Endodermal cell (in vitro differentiated cells): ENCODE measurements at regions not wholly inside any gene's neighbourhood (a gene's known extent, or its start where the extent isn't known, plus 50 kb on each side); places are given as distances from the start of the nearest gene placed in this dataset.
A peak's percentile ranks its signal among the peaks of the same experiment; 100 is the strongest.

ENCODE experiments used
- DNase-seq: peaks from one replicate; pipeline ENCODE4 v3.0.0-alpha.2; 2017
- H3K27ac ChIP-seq: 2 replicates; pipeline ENCODE4 v1.5.1; 2013; ENCODE audit warnings: mild to moderate bottlenecking, low read depth, low read length, moderate library complexity
- H3K27me3 ChIP-seq: 2 replicates; pipeline ENCODE4 v1.6.1; 2013; ENCODE audit warnings: mild to moderate bottlenecking, low read length, moderate library complexity; ENCODE audit not compliant: insufficient read depth, control insufficient read depth, poor library complexity, severe bottlenecking
- H3K36me3 ChIP-seq: 2 replicates; pipeline ENCODE4 v1.7.0; 2013; ENCODE audit warnings: mild to moderate bottlenecking, low read length, moderate library complexity; ENCODE audit not compliant: control insufficient read depth, insufficient read depth
- H3K4me1 ChIP-seq: one replicate; pipeline ENCODE4 v1.7.0; 2013; ENCODE audit warnings: low read length; ENCODE audit not compliant: control insufficient read depth, insufficient read depth
- H3K4me3 ChIP-seq: 2 replicates; pipeline ENCODE4 v1.5.1; 2013; ENCODE audit warnings: mild to moderate bottlenecking, low read length, moderate library complexity
- H3K9ac ChIP-seq: 2 replicates; pipeline ENCODE4 v1.6.1; 2013; ENCODE audit warnings: mild to moderate bottlenecking, low read length, moderate library complexity; ENCODE audit not compliant: poor library complexity, severe bottlenecking; ENCODE audit errors: extremely low read depth
- H3K9me3 ChIP-seq: 2 replicates; pipeline ENCODE4 v1.6.1; 2013; ENCODE audit warnings: mild to moderate bottlenecking, low read length, moderate library complexity; ENCODE audit not compliant: control insufficient read depth
- H3K27ac Mint-ChIP-seq: 2 replicates; pipeline ENCODE4 v1.8.0; 2020; ENCODE audit warnings: mixed read lengths
- H3K27me3 Mint-ChIP-seq: 2 replicates; pipeline ENCODE4 v1.8.0; 2021; ENCODE audit warnings: mild to moderate bottlenecking, mixed read lengths; ENCODE audit not compliant: insufficient read depth
- H3K36me3 Mint-ChIP-seq: 2 replicates; pipeline ENCODE4 v1.8.0; 2020; ENCODE audit warnings: low read depth, mixed read lengths
- H3K4me1 Mint-ChIP-seq: 2 replicates; pipeline ENCODE4 v1.8.0; 2020; ENCODE audit warnings: mixed read lengths
- H3K4me3 Mint-ChIP-seq: 2 replicates; pipeline ENCODE4 v1.8.0; 2020; ENCODE audit warnings: mild to moderate bottlenecking, moderate library complexity, mixed read lengths
- H3K9me3 Mint-ChIP-seq: 2 replicates; pipeline ENCODE4 v1.8.0; 2020; ENCODE audit warnings: mild to moderate bottlenecking, mixed read lengths
- WGBS, 2 experiments: methylation state at CpG; one replicate each; pipeline versions ENCODE4 v1.1.5 to v1.1.7; 2013; ENCODE audit warnings: missing lambda C conversion rate in 2 of 2, mixed read lengths in 1 of 2; ENCODE audit not compliant: insufficient coverage in 1 of 2, insufficient read length in 1 of 2; 5-methylcytosine and 5-hydroxymethylcytosine counted together
- TF ChIP-seq, protein P1 (sequence below): fragments of 200-600 bp; sonication (generic); conservative IDR thresholded peaks from 2 replicates; pipeline ENCODE4 v1.5.0; 2021; ENCODE audit warnings: antibody characterized with exemption, mild to moderate bottlenecking

DNA sequence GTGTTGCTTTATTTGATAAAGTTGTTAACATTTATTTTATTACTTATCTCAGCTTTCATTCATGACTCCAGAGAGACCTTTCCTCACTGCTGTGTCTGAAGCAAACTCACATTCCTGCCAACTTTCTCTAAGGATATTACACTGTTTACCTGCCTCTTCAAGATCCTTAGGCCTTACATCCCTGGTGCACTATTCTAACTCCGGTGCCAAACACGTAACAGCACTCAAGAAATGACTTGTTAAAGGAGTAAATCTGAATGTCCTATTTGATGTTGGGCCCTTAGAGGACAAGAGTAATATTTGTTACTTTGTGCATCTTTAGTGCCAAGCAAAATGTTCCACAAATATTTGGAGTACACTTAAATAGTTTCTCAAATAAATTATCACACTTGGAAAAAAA, 324.1 kb upstream of the FLRT2 start:
- DNase-seq: no peak
- TF ChIP-seq, protein P1, sequence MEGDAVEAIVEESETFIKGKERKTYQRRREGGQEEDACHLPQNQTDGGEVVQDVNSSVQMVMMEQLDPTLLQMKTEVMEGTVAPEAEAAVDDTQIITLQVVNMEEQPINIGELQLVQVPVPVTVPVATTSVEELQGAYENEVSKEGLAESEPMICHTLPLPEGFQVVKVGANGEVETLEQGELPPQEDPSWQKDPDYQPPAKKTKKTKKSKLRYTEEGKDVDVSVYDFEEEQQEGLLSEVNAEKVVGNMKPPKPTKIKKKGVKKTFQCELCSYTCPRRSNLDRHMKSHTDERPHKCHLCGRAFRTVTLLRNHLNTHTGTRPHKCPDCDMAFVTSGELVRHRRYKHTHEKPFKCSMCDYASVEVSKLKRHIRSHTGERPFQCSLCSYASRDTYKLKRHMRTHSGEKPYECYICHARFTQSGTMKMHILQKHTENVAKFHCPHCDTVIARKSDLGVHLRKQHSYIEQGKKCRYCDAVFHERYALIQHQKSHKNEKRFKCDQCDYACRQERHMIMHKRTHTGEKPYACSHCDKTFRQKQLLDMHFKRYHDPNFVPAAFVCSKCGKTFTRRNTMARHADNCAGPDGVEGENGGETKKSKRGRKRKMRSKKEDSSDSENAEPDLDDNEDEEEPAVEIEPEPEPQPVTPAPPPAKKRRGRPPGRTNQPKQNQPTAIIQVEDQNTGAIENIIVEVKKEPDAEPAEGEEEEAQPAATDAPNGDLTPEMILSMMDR: no peak
- no peaks in the 10 kb centered on the region for H3K4me1 ChIP-seq
- WGBS, 2 experiments: 100% methylated on average over 2 of the region's 2 CpGs; no CpG with 5 or more reads in 1 of the 2 experiments
- H3K9me3 ChIP-seq: no peaks in the 10 kb centered on the region
- peaks cover 2% of the 10 kb centered on the region for H3K4me1 Mint-ChIP-seq
- H3K4me3 Mint-ChIP-seq: no peak overlapping the region
- no peaks in the 10 kb centered on the region for H3K27me3 Mint-ChIP-seq
- H3K4me3 ChIP-seq: no peak overlapping the region
- no peak overlapping the region for H3K27ac ChIP-seq
- no peaks in the 10 kb centered on the region for H3K36me3 Mint-ChIP-seq
- H3K9ac ChIP-seq: no peak overlapping the region
- no peaks in the 10 kb centered on the region for H3K9me3 Mint-ChIP-seq
- H3K36me3 ChIP-seq: no peaks in the 10 kb centered on the region
- no peaks in the 10 kb centered on the region for H3K27me3 ChIP-seq
- H3K27ac Mint-ChIP-seq: no peak overlapping the region

DNA sequence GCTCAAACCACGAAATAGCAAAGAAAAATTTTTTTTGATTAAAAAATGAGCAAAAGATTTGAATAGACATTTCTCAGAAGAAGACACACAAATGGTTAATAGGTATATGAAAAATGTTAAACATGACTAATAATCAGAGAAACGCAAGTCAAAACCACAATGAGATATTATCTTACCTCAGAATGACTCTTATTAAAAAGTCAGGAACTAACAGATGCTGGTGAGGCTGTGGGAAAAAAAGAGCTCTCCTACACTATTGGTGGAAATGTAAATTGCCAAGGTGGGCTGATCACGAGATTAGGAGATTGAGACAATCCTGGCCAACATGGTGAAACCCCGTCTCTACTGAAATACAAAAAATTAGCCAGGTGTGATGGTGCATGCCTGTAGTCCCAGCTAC, 315.5 kb upstream of the FLRT2 start:
- 93 to 100% methylated on average over 2 of the region's 4 CpGs for WGBS, 2 experiments
- H3K4me3 ChIP-seq: no peak overlapping the region

DNA sequence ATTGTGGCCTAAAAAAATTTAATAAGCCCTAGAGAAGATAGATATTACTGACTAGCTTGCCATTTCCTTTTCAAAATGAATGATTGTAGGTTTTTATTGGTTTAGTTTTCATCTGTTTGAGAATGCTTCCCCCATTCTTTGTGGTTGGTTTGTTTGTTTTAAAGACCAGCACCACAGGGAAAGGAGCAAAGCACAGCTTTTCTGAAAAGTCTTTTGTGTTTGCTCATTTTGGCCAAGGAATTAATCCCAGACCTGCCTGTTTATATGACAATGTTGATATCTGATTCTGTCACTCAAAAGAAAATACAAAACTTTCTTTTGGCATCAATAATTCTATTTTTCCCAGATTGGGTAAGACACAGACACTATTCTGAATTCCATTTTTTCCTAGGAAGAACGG, 312.5 kb upstream of the FLRT2 start:
- Mint-ChIP-seq H3K27me3 (no peaks in the 10 kb centered on the region), H3K27ac (peak overlapping the region; percentile 58), H3K4me3 (no peak overlapping the region), H3K4me1 (peaks cover 17% of the 10 kb centered on the region), H3K9me3 (peaks cover 9% of the 10 kb centered on the region), H3K36me3 (no peaks in the 10 kb centered on the region)
- DNase-seq: no peak
- H3K4me3 ChIP-seq: no peak overlapping the region
- H3K4me1 ChIP-seq: no peaks in the 10 kb centered on the region
- no peaks in the 10 kb centered on the region for H3K36me3 ChIP-seq
- H3K27me3 ChIP-seq: no peaks in the 10 kb centered on the region
- no peak overlapping the region for H3K27ac ChIP-seq
- TF ChIP-seq, protein P1: no peak
- 83% methylated on average over 1 of the region's 1 CpG; no CpG with 5 or more reads in 1 of the 2 experiments for WGBS, 2 experiments
- no peak overlapping the region for H3K9ac ChIP-seq
- peaks cover 14% of the 10 kb centered on the region for H3K9me3 ChIP-seq

More for the DNA sequence above, 315.5 kb upstream of the FLRT2 start:
- DNase-seq: no peak
- Histone ChIP-seq H3K9ac (no peak overlapping the region), H3K27ac (no peak overlapping the region), H3K9me3 (peaks cover 12% of the 10 kb centered on the region), H3K27me3 (no peaks in the 10 kb centered on the region), H3K4me1 (no peaks in the 10 kb centered on the region), H3K36me3 (no peaks in the 10 kb centered on the region)
- Mint-ChIP-seq H3K9me3 (peaks cover 13% of the 10 kb centered on the region), H3K27me3 (no peaks in the 10 kb centered on the region), H3K36me3 (no peaks in the 10 kb centered on the region), H3K4me3 (no peak overlapping the region), H3K27ac (no peak overlapping the region), H3K4me1 (peaks cover 13% of the 10 kb centered on the region)
- TF ChIP-seq, protein P1: no peak
